ENCODE measurements at regions not wholly inside any gene's neighbourhood (a gene's known extent, or its start where the extent isn't known, plus 50 kb on each side); places are given as distances from the start of the nearest gene placed in this dataset.
"Not testable (repeated sequence)": the region's sequence is repeated elsewhere in the genome, so short reads cannot be mapped to it uniquely, and the experiment has no call there.

GRCh38 chr5:167936944-167937634 is 354.4 kb upstream of the WWC1 start:
- DNase-seq (ENCODE audit: insufficient read length, low spot score) (no peak), FAIRE-seq (no peak)
- no peak for TF ChIP-seq POLR2A (IDR thresholded peaks at IDR 0.05; ENCODE audit: low read depth, low read length)

- FAIRE-seq (no peak), DNase-seq (ENCODE audit: insufficient read length, low spot score) (no peak)
- TF ChIP-seq POLR2A (IDR thresholded peaks at IDR 0.05; ENCODE audit: low read depth, low read length): no peak
Measured at GRCh38 chr5:167937635-167937998, 353.8 kb upstream of the WWC1 start.

GRCh38 chr5:167939686-167940085 is 351.8 kb upstream of the WWC1 start:
- DNase-seq (ENCODE audit: insufficient read length, low spot score) (no peak), FAIRE-seq (peak; percentile 52)
- TF ChIP-seq POLR2A (IDR thresholded peaks at IDR 0.05; ENCODE audit: low read depth, low read length): no peak

GRCh38 chr5:167940911-167941310 is 350.5 kb upstream of the WWC1 start:
- no peak for FAIRE-seq
- DNase-seq (ENCODE audit: insufficient read length, low spot score): no peak
- TF ChIP-seq POLR2A (IDR thresholded peaks at IDR 0.05; ENCODE audit: low read depth, low read length): no peak

- not testable (repeated sequence) for FAIRE-seq; DNase-seq (ENCODE audit: insufficient read length, low spot score)
Measured at GRCh38 chr5:167941556-167941955, 349.9 kb upstream of the WWC1 start.

GRCh38 chr5:167943343-167943742 is 348.1 kb upstream of the WWC1 start:
- TF ChIP-seq POLR2A (IDR thresholded peaks at IDR 0.05; ENCODE audit: low read depth, low read length): no peak
- no peak for DNase-seq (ENCODE audit: insufficient read length, low spot score)
- no peak for FAIRE-seq

- no peak for DNase-seq (ENCODE audit: insufficient read length, low spot score)
Measured at GRCh38 chr5:167944121-167944852, 347.2 kb upstream of the WWC1 start.

GRCh38 chr5:167945542-167946384 is 345.7 kb upstream of the WWC1 start:
- DNase-seq (ENCODE audit: insufficient read length, low spot score): peak; percentile 43
- peak; percentile 65 for FAIRE-seq
- no peak for TF ChIP-seq POLR2A (IDR thresholded peaks at IDR 0.05; ENCODE audit: low read depth, low read length)

More at GRCh38 chr5:167944121-167944852, 347.2 kb upstream of the WWC1 start:
- FAIRE-seq: no peak
- TF ChIP-seq POLR2A (IDR thresholded peaks at IDR 0.05; ENCODE audit: low read depth, low read length): no peak

- no peak for TF ChIP-seq POLR2A (IDR thresholded peaks at IDR 0.05; ENCODE audit: low read depth, low read length)
- no peak for DNase-seq (ENCODE audit: insufficient read length, low spot score)
- no peak for FAIRE-seq
Measured at GRCh38 chr5:167947306-167947705, 344.1 kb upstream of the WWC1 start.

- no peak for FAIRE-seq
- TF ChIP-seq POLR2A (IDR thresholded peaks at IDR 0.05; ENCODE audit: low read depth, low read length): no peak
- DNase-seq (ENCODE audit: insufficient read length, low spot score): no peak
Measured at GRCh38 chr5:167948251-167948650, 343.2 kb upstream of the WWC1 start.

- FAIRE-seq: no peak
- no peak for TF ChIP-seq POLR2A (IDR thresholded peaks at IDR 0.05; ENCODE audit: low read depth, low read length)
- DNase-seq (ENCODE audit: insufficient read length, low spot score): no peak
Measured at GRCh38 chr5:167949435-167949834, 342.0 kb upstream of the WWC1 start.

GRCh38 chr5:167950126-167950721 is 341.2 kb upstream of the WWC1 start:
- no peak for DNase-seq (ENCODE audit: insufficient read length, low spot score)
- FAIRE-seq: no peak
- no peak for TF ChIP-seq POLR2A (IDR thresholded peaks at IDR 0.05; ENCODE audit: low read depth, low read length)

- FAIRE-seq: no peak
- no peak for DNase-seq (ENCODE audit: insufficient read length, low spot score)
- TF ChIP-seq POLR2A (IDR thresholded peaks at IDR 0.05; ENCODE audit: low read depth, low read length): no peak
Measured at GRCh38 chr5:167951116-167951515, 340.3 kb upstream of the WWC1 start.

All from H54 (cell line).